Right atrium auricular region (tissue), 2 donors: ENCODE measurements at regions not wholly inside any gene's neighbourhood (a gene's known extent, or its start where the extent isn't known, plus 50 kb on each side); places are given as distances from the start of the nearest gene placed in this dataset.

Experiments
- DNase-seq: peaks from one replicate; pipeline ENCODE4 v3.0.0-alpha.2; 2019; ENCODE audit warnings: low spot score
- H3K27ac ChIP-seq, 2 donors: fragments of 200-600 bp; sonication (generic); 1 replicate in 1 of 2; 2 replicates in 1 of 2; pipeline ENCODE4 v1.5.1; 2016 to 2019
- H3K27me3 ChIP-seq, 2 donors: fragments of 200-600 bp; sonication (generic); one replicate each; pipeline versions ENCODE4 v1.5.1 to v1.6.0; 2017 to 2019
- H3K36me3 ChIP-seq: fragments of 200-600 bp; sonication (generic); one replicate; pipeline ENCODE4 v1.5.1; 2016
- H3K4me1 ChIP-seq, 2 donors: fragments of 200-600 bp; sonication (generic); one replicate each; pipeline versions ENCODE4 v1.5.1 to v1.6.0; 2017 to 2019
- H3K4me3 ChIP-seq, 2 donors: fragments of 200-600 bp; sonication (generic); 1 replicate in 1 of 2; 2 replicates in 1 of 2; pipeline ENCODE4 v1.5.1; 2017 to 2019; ENCODE audit warnings: mild to moderate bottlenecking in 1 of 2, moderate library complexity in 1 of 2
- H3K9me3 ChIP-seq, 2 donors: fragments of 200-600 bp; sonication (generic); one replicate each; pipeline ENCODE4 v1.5.1; 2019
- TF ChIP-seq, protein P1 (sequence below), 2 donors: fragments of 200-600 bp; sonication (generic); IDR thresholded peaks; one replicate each; pipeline ENCODE4 v1.5.1; 2019; ENCODE audit warnings: antibody characterized with exemption in 2 of 2

DNA sequence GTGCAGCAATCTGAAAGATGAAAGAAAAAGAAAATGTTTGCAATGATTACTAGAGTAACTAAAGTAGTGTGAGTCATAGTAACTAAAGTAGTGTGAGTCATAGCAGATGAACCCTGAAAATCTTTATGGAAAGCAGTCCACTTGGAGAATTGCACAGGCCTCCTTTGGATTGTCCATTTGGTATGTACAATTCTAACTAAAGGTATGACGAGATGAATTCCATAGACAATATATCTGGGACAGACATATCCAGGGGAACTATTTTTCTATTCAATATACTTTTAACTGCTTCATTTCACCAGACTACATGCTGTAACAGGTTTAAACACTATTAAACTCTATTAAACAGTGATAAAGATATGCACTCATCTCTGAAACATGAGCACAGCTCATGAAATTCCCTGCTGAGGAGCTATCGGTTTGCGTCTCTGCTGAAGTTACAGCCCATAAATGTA is 798.7 kb downstream of the PCDH7 start:
- DNase-seq = no peak
- Histone ChIP-seq H3K4me3 (no peak overlapping the region), H3K27ac (no peak overlapping the region), H3K4me1 (no peaks in the 10 kb centered on the region), H3K9me3 (peaks cover 0 to 8% of the 10 kb centered on the region in 2 donors), H3K27me3 (no peaks in the 10 kb centered on the region), H3K36me3 (no peaks in the 10 kb centered on the region)
- TF ChIP-seq, protein P1, sequence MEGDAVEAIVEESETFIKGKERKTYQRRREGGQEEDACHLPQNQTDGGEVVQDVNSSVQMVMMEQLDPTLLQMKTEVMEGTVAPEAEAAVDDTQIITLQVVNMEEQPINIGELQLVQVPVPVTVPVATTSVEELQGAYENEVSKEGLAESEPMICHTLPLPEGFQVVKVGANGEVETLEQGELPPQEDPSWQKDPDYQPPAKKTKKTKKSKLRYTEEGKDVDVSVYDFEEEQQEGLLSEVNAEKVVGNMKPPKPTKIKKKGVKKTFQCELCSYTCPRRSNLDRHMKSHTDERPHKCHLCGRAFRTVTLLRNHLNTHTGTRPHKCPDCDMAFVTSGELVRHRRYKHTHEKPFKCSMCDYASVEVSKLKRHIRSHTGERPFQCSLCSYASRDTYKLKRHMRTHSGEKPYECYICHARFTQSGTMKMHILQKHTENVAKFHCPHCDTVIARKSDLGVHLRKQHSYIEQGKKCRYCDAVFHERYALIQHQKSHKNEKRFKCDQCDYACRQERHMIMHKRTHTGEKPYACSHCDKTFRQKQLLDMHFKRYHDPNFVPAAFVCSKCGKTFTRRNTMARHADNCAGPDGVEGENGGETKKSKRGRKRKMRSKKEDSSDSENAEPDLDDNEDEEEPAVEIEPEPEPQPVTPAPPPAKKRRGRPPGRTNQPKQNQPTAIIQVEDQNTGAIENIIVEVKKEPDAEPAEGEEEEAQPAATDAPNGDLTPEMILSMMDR (IDR thresholded peaks at IDR 0.05) = no peak

DNA sequence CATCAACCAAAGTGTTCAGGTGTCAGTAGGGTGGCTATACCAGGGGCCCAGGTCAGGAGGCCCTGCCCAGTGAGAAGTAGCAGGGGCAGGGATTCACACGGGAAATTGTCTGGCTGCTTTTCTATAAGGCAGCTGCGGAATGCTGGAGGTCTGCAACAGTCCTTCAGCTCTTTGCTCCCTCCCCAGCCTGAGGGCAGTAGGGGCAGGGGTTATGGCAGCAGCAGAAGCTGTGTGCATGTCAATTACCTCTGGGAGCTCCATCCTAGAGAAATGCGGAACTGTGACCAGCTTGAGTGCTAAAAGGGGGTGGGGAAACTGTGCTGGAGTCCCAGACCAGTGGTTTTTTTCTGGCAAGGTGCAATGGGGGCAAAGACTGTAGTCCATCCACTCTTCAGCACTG is 810.4 kb downstream of the PCDH7 start:
- Histone ChIP-seq H3K4me1 (no peaks in the 10 kb centered on the region), H3K9me3 (peaks cover 0 to 22% of the 10 kb centered on the region in 2 donors), H3K36me3 (no peaks in the 10 kb centered on the region), H3K27ac (no peak overlapping the region), H3K4me3 (no peak overlapping the region), H3K27me3 (no peaks in the 10 kb centered on the region)
- TF ChIP-seq, protein P1 (IDR thresholded peaks at IDR 0.05) = no peak
- no peak for DNase-seq

DNA sequence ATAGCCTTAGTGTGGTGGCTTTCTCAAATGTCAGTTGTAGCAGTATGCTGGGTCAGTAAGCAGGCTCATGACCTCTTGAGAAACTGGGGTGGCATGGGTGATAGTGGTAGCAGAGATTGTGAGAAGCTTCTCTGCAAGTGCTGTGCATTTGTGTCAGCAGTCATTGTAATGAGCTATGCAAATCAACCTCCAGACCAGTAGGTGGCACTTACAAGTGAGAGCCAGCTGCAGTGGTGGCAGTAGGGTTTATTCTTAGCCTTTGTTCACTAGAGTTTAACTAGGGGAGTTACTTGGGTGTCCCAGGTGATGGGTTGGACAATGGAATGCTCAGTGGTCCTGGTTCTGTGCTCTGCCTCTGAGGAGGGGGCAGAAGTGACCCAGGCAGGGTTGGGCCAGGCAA is 818.7 kb downstream of the PCDH7 start:
- DNase-seq = no peak
- TF ChIP-seq, protein P1 (IDR thresholded peaks at IDR 0.05) = no peak
- H3K9me3 ChIP-seq = peaks cover 0 to 10% of the 10 kb centered on the region in 2 donors

DNA sequence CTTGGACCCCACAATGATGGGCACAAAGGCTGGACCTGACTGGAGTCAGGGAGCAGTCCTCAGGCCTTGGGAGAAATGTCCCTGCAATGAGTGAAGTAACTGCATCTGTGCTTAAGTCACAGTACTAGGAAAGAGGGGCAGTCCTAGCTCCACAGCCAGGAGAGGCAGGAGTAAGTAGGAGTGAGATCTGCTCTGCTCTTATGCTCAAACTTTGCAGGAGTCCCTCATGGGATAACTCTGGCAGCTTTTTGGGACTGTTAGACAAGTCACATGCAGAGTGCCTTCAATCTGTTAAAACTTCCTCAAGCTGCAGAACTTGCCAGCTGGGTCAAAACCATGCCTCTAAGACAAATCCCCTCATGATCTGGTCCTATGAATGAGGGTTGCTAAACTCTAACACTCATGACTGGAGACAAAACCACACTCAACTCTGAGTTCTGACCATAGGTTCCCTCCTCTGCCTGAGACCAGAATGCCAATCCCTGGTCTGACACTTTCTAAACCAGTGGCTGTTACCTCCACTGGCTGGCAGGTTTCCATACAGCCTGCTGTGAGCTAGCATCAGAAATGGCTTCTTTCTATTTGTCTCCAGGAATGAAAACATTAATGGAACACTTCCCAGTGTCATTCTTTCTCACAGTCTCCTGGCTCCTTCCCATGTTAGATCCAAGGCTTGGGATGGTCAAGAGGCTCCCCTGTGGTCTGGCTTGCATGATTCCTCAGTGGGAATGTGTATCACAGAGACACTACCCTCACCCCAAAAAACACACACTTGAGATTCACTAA is 819.3 kb downstream of the PCDH7 start:
- no peaks in the 10 kb centered on the region for H3K36me3 ChIP-seq
- no peak for DNase-seq
- no peaks in the 10 kb centered on the region for H3K4me1 ChIP-seq
- no peak overlapping the region for H3K27ac ChIP-seq
- TF ChIP-seq, protein P1 (IDR thresholded peaks at IDR 0.05) = no peak
- H3K9me3 ChIP-seq = peaks cover 0 to 6% of the 10 kb centered on the region in 2 donors
- H3K4me3 ChIP-seq = no peak overlapping the region
- H3K27me3 ChIP-seq = no peaks in the 10 kb centered on the region

More for the DNA sequence above, 818.7 kb downstream of the PCDH7 start:
- no peaks in the 10 kb centered on the region for H3K27me3 ChIP-seq
- H3K4me1 ChIP-seq = no peaks in the 10 kb centered on the region
- H3K4me3 ChIP-seq = no peak overlapping the region
- no peak overlapping the region for H3K27ac ChIP-seq
- no peaks in the 10 kb centered on the region for H3K36me3 ChIP-seq

DNA sequence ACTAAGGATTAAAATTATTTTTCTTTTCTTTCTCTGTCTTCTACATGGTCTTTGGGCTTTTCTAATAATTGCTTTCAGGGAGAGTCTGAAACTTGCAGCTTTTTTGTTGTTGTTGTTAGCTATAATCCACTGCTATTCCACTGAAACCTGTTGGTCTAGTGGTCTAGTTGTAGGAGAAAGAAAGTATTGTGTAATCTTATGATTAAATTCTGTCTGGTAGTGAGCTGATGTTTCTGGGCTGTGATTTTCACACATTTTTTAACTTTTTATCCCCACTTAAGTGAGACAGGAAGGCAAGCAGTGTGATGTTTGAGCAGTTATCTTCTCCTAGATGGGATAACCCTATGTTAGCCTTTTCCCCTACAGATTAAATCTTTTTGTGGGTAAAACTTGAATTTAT is 825.2 kb downstream of the PCDH7 start:
- H3K27me3 ChIP-seq = no peaks in the 10 kb centered on the region
- TF ChIP-seq, protein P1 (IDR thresholded peaks at IDR 0.05) = no peak
- no peak overlapping the region for H3K27ac ChIP-seq
- H3K9me3 ChIP-seq = no peaks in the 10 kb centered on the region
- DNase-seq = no peak
- H3K4me1 ChIP-seq = no peaks in the 10 kb centered on the region
- no peak overlapping the region for H3K4me3 ChIP-seq
- H3K36me3 ChIP-seq = no peaks in the 10 kb centered on the region

DNA sequence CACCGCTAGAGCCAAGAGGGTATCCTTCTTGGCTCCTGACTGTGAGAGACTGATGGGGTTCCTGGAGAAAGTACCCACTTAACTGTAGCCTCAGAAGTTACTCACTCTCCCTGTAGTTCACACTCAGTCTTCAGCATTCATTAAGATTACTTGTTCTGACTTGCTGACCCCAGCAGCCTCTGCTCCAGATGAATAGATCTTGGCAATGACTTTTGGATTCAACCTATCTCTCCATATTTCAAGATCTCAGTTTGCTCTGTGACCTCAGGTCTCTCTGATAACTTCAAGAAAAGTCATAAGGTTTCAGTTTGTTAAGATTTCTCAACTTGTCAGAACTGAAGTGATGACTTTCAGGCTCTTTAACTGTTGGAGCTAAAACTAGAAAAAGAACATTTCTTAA is 825.6 kb downstream of the PCDH7 start:
- no peak overlapping the region for H3K27ac ChIP-seq
- no peak overlapping the region for H3K4me3 ChIP-seq

More for the DNA sequence above, 825.6 kb downstream of the PCDH7 start:
- no peak for DNase-seq
- H3K4me1 ChIP-seq = no peaks in the 10 kb centered on the region
- no peaks in the 10 kb centered on the region for H3K36me3 ChIP-seq
- TF ChIP-seq, protein P1 (IDR thresholded peaks at IDR 0.05) = no peak
- no peaks in the 10 kb centered on the region for H3K27me3 ChIP-seq
- no peaks in the 10 kb centered on the region for H3K9me3 ChIP-seq
